B cell (primary cell): ENCODE measurements at regions not wholly inside any gene's neighbourhood (a gene's known extent, or its start where the extent isn't known, plus 50 kb on each side); places are given as distances from the start of the nearest gene placed in this dataset.

Experiments
- CTCF ChIP-seq: fragments of 200-600 bp; IDR thresholded peaks from one replicate; pipeline ENCODE4 v1.8.0; 2022; ENCODE audit warnings: antibody characterized with exemption, mild to moderate bottlenecking
- EZH2 ChIP-seq: IDR thresholded peaks from 2 replicates; pipeline ENCODE4 v1.6.1; 2012; ENCODE audit warnings: borderline replicate concordance, low read depth, mild to moderate bottlenecking, moderate library complexity, low read length; ENCODE audit not compliant: insufficient read depth, poor library complexity, severe bottlenecking

DNA sequence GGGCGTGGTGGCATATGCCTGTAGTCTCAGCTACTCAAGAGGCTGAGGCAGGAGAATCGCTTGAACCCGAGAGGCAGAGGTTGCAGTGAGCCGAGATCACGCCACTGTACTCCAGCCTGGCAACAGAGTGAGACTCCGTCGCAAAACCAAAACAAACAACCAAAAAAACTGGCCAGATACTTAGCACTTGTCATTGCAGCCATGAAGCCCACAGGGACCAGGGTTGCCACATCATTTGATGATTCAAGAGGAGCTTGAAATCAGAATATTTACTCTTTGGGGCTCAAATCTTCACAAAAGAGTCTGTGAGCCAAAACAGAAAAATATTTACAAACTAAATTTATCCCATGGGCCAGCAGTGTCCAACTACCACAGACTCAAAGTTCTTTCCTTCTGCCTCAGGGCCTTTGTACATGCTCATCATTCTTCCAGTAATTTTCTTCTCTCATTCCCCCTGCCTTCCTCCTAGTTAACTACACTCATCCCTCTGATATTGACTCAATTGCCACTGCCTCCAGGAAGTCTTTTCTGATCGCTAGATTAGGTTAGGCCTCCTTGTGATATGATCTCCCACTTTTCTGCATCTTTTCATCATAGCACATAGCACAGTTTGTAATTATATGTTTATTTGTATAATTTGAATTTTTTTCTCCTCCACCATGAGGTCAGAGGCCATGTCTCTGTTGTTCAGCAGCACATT is 130.8 kb upstream of the PLEKHG7 start:
- TF ChIP-seq CTCF (no peak), EZH2 (no peak)
